Rectal smooth muscle tissue (tissue), 1 donor: ENCODE measurements at regions not wholly inside any gene's neighbourhood (a gene's known extent, or its start where the extent isn't known, plus 50 kb on each side); places are given as distances from the start of the nearest gene placed in this dataset.
"Not testable (repeated sequence)": the region's sequence is repeated elsewhere in the genome, so short reads cannot be mapped to it uniquely, and the experiment has no call there.

Experiments used
- H3K27ac ChIP-seq: one replicate; pipeline ENCODE4 v1.7.0; 2013; ENCODE audit warnings: low read depth, low read length, inconsistent platforms
- H3K27me3 ChIP-seq: one replicate; pipeline ENCODE4 v1.7.0; 2013; ENCODE audit warnings: low read length; ENCODE audit not compliant: control insufficient read depth, insufficient read depth
- H3K36me3 ChIP-seq: one replicate; pipeline ENCODE4 v1.7.0; 2013; ENCODE audit warnings: low read length; ENCODE audit not compliant: control insufficient read depth, insufficient read depth
- H3K4me1 ChIP-seq: one replicate; pipeline ENCODE4 v1.7.0; 2013; ENCODE audit warnings: low read length; ENCODE audit not compliant: control insufficient read depth, insufficient read depth
- H3K4me3 ChIP-seq: one replicate; pipeline ENCODE4 v1.7.0; 2013; ENCODE audit warnings: low read length
- H3K9ac ChIP-seq: one replicate; pipeline ENCODE4 v1.7.0; 2013; ENCODE audit warnings: low read length

DNA sequence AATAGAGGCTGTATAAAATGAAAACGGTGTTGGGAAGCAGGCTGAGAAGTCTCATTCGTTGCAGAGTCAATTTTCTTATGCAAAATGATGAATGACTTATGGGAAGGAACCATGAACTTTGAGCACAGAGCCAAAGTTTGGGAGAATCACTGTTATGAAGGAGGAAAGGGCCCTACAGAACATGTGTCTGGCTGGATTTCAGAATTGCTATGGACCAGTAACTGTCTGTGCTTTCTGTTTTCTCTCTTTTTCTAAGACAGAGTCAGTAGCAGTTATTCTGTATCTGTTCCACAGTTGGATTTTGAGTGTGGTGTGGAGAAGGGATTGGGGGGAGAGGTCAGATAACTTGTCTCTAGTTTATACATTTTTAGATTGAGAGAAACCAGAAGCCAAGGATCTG, 265.0 kb upstream of the HS3ST1 start:
- Histone ChIP-seq H3K27ac (no peak overlapping the region), H3K27me3 (no peaks in the 10 kb centered on the region), H3K4me3 (no peak overlapping the region), H3K4me1 (no peaks in the 10 kb centered on the region), H3K36me3 (no peaks in the 10 kb centered on the region), H3K9ac (no peak overlapping the region)

DNA sequence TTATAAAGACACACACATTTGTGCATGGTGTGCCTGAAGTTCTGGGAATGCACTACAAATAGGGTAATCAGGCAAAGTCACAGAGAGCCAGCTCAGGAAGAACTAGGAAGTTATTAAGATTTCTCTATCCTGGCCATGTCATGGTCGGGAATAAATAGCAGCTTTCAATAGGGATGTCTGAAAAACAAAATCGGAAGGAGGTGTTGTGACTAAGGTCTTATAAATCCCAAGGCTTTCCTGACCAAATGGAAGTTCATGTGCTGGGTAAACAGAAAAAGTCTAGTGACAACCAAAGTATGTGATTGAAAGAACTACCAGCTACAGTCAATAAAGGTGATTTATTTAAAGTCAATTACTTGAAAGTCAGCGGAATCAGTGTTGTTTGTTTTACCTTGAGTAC, 262.5 kb upstream of the HS3ST1 start:
- no peak overlapping the region for H3K9ac ChIP-seq
- H3K27ac ChIP-seq = no peak overlapping the region
- no peak overlapping the region for H3K4me3 ChIP-seq
- H3K36me3 ChIP-seq = no peaks in the 10 kb centered on the region
- H3K27me3 ChIP-seq = no peaks in the 10 kb centered on the region
- no peaks in the 10 kb centered on the region for H3K4me1 ChIP-seq

DNA sequence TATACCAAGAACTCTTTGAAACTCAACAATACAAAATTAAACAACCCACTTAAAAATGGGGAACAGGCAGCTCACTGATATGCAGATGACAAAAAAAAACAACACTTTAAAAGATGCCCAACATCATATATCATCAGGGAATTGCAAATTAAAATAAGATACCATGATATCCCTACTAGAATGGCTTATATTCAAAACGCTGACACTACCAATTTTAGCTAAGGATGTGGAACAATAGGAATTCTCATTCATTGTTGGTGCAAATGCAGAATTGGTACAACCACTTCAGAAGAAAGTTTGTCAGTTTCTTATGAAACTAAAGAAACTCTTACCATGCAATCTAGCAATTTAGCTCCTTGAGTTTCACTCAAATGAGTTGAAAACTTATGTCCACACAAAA, 259.0 kb upstream of the HS3ST1 start:
- Histone ChIP-seq H3K27me3 (no peaks in the 10 kb centered on the region), H3K9ac (no peak overlapping the region), H3K36me3 (no peaks in the 10 kb centered on the region), H3K4me1 (no peaks in the 10 kb centered on the region), H3K4me3 (no peak overlapping the region), H3K27ac (no peak overlapping the region)

DNA sequence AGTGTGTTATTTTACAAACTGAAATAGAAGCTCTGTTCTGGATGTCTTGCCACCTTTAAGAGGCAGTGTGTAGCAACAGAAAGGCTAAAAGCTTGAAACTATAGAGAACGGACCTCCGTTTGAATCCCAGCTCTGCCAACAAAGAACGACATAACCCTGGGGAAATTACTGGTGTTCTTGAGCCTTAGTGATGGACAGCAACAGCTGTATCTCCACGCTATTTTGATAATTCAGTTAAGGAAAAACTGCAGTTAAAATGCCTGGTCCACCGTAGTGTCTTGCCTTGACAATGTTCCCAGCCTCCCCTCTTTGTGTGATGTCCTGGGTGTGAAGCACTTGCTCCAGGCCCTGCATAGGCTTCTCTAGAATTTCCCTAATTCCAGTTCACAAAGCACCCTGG, 256.8 kb upstream of the HS3ST1 start:
- no peaks in the 10 kb centered on the region for H3K4me1 ChIP-seq
- no peak overlapping the region for H3K9ac ChIP-seq
- no peak overlapping the region for H3K27ac ChIP-seq
- no peaks in the 10 kb centered on the region for H3K36me3 ChIP-seq
- no peak overlapping the region for H3K4me3 ChIP-seq
- no peaks in the 10 kb centered on the region for H3K27me3 ChIP-seq

DNA sequence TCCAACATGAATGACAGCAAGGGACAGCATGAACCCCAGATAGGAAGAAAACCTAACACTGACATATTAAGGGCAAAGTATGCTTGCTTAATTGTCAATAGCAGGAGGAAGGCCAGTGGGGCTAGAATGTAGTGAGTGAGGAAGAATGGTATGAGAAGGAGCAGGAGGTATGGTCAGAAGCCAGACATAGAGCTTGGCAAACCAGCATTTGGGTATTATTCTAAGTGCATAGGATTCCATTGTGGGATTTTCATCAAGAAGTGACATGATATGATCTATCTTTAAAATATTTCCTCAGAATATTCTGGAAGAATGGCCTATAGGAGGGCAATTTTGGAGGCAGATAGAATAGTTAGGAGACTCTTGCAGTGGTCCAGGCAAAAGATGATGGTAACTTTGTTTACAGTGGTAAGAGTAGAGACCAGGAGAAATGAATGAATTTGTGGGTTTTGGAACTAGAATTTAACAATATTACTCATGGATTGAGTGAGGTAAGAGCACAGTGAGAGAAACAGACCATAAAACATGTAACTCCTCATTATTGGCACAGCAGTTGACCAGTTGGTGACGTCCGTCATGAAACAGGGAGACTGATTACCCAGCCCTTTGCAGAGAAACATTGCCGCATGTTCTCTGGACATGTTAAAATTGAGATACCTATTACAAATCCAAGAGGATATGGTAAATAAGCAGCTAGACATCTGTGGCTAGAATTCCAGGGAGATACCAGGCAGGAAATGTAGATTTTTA, 246.5 kb upstream of the HS3ST1 start:
- no peaks in the 10 kb centered on the region for H3K36me3 ChIP-seq
- H3K9ac ChIP-seq = no peak overlapping the region
- no peaks in the 10 kb centered on the region for H3K27me3 ChIP-seq
- H3K4me3 ChIP-seq = no peak overlapping the region
- no peak overlapping the region for H3K27ac ChIP-seq
- no peaks in the 10 kb centered on the region for H3K4me1 ChIP-seq

DNA sequence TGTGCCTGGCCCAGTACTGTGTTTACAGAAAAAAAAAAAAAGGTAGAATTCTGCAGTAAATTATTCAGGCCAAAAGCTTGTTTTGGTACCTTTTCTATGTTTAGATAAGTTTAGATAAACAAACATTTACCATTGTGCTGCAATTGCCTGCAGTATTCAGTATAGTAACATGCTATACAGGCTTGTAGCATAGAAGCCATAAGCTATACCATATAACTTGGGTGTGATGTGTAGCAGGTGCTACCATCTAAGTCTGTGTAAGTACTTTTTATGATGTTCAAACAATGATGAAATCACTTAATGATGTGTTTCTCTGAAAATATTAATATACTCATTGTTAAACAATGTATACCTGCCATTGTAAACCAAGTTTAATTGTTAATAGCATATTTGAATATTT, 241.6 kb upstream of the HS3ST1 start:
- no peaks in the 10 kb centered on the region for H3K27me3 ChIP-seq
- no peak overlapping the region for H3K9ac ChIP-seq
- no peak overlapping the region for H3K4me3 ChIP-seq
- H3K27ac ChIP-seq = no peak overlapping the region
- no peaks in the 10 kb centered on the region for H3K36me3 ChIP-seq
- no peaks in the 10 kb centered on the region for H3K4me1 ChIP-seq

DNA sequence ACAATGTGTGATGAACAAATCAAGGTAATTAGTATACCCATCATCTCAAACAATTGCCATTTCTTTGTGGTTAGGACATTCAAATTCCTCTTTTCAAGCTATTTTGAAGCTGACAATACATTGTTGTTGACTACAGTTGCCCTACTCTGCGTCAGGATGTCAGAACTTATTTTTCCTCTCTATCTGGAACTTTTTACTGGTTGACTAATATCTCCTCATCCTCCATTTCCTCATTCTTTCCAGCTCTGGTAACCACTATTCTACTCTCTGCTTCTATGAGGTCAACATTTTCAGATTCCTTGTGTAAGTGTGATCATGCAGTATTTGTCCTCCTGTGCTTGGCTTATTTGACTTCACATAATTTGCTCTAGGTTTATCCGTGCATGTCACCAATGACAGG, 240.5 kb upstream of the HS3ST1 start:
- Histone ChIP-seq H3K36me3 (no peaks in the 10 kb centered on the region), H3K27ac (no peak overlapping the region), H3K4me1 (no peaks in the 10 kb centered on the region), H3K27me3 (no peaks in the 10 kb centered on the region), H3K4me3 (no peak overlapping the region), H3K9ac (no peak overlapping the region)

DNA sequence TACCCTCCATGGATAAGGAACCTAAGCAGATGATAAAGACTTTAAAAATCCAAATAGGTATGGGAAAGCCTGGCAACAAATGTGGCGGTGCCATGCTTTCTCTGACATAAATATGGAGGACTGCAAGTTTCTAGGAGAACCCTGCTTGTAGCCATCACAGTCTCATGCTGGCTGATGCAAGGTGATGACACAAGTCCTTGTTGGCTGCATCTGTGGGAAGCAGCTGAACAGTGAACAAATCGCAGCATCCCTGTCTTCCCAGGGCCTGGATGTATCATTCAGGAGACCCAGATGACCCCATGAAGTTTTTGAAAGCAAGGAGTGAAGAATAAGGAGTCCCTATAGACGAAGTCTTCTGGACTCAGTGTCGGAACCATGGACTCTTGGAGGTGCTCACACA, 234.4 kb upstream of the HS3ST1 start:
- Histone ChIP-seq H3K9ac (no peak overlapping the region), H3K36me3 (no peaks in the 10 kb centered on the region), H3K4me3 (no peak overlapping the region), H3K4me1 (no peaks in the 10 kb centered on the region), H3K27ac (no peak overlapping the region), H3K27me3 (no peaks in the 10 kb centered on the region)

DNA sequence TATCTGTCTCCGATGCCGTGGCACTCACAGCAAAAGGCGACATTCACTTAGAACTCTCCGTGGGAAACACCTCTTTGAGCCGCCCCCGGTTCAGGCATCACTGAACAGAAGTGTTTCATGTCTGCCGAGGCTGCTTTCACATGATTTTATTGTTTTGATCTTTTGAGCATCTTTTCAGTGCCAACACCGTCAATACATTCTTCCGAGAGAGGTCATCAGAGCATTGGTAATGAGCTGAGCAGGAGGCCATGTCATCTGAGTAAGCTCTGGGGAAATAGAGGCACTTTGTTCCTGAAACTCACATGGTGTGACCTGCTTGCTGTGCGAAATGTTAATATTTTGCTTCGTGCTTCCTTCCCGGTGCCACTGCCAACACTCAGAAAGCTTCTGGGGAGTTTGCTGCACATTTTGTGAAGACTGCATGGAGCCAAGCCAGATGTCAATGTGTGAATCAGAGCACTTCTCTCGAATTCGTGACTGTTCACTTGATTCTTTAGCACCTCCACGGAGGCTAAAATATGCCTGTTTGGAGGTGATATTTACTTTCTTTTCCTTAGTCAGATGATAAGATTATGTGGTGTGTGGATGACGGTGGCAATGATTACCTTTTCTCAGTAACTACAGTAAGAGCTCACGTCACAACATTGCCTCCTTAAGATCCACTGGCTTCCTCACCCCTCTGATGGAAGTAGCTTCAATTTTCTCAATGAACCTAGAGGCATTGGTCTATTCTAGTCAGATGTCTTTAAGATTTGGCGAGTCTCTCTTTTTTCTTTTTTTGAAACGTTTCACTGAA, 222.3 kb upstream of the HS3ST1 start:
- H3K36me3 ChIP-seq = no peaks in the 10 kb centered on the region
- no peak overlapping the region for H3K4me3 ChIP-seq
- no peak overlapping the region for H3K9ac ChIP-seq
- H3K27me3 ChIP-seq = no peaks in the 10 kb centered on the region
- no peak overlapping the region for H3K27ac ChIP-seq
- H3K4me1 ChIP-seq = no peaks in the 10 kb centered on the region

DNA sequence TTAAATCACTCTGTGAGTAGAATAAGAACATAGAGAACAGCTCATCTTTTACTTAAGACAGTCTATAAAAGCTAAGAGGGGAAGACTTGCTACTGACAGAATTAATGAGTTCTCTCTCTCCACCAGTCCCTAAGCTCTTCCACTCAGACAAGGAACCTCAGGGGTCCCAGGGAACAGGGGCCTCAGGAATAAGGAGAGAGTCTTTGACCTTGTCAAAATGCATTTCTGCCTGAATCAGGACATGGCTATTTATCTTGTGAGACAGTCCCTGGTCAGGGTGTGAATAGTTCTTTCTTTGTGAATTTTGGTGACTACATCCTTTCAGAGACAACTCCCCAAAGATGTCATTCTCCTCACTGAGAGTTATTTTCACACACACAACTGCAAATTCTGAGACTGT, 218.7 kb upstream of the HS3ST1 start:
- no peaks in the 10 kb centered on the region for H3K36me3 ChIP-seq
- no peaks in the 10 kb centered on the region for H3K4me1 ChIP-seq
- no peak overlapping the region for H3K27ac ChIP-seq
- no peak overlapping the region for H3K9ac ChIP-seq
- no peak overlapping the region for H3K4me3 ChIP-seq
- no peaks in the 10 kb centered on the region for H3K27me3 ChIP-seq

DNA sequence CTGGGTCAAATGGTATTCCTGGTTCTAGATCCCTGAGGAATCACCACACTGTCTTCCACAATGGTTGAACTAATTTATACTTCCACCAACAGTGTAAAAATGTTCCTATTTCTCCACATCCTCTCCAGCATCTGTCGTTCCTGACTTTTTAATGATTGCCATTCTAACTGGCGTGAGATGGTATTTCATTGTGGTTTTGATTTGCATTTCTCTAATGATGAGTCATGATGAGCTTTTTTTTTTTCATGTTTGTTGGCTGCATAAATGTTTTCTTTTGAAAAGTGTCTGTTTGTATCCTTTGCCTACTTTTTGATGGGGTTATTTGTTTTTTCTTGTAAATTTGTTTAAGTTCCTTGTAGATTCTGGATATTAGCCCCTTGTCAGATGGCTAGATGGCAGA, 214.4 kb upstream of the HS3ST1 start:
- not testable (repeated sequence) for H3K4me3 ChIP-seq, H3K27ac ChIP-seq, H3K4me1 ChIP-seq, H3K27me3 ChIP-seq, H3K36me3 ChIP-seq, H3K9ac ChIP-seq

DNA sequence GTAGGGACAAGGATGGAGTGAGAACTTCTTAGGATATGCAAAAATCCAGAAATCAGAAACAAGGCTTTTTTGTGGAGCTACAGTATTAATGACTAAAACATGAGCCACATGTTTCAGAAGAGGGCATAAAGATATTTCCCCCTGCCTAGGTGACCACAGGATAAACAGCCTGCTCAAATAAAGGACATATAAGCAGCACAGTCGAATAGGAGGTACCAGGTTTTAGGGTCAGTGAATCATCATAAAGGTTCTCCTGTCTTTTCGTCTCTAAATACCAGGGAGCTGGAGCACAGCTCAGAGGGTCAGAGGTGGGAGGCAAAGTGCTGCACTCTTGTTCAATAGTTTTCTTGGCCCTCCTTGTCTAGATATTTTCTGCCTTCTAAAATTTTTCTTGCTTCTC, 211.9 kb upstream of the HS3ST1 start:
- H3K9ac ChIP-seq = no peak overlapping the region
- no peaks in the 10 kb centered on the region for H3K4me1 ChIP-seq
- H3K36me3 ChIP-seq = no peaks in the 10 kb centered on the region
- no peaks in the 10 kb centered on the region for H3K27me3 ChIP-seq
- H3K4me3 ChIP-seq = no peak overlapping the region
- no peak overlapping the region for H3K27ac ChIP-seq

DNA sequence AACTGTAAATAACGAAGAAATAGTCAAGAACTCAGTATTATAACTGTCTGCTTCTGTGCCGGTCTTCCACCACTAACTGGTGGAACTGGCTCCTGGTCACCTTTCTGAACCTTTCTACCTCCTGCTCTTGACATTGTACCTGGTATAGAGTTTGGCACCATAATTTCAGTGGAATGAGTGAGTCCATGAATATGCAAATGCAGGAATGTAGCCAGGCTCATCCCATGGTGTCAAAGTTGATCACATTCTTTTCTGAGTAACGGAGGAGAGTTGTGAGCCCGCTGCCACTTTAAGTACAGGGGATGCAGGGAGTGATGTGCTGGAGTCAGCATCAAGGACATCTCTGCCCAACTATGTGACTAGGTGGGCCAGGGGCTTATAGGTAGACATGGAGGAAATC, 207.9 kb upstream of the HS3ST1 start:
- H3K4me1 ChIP-seq = no peaks in the 10 kb centered on the region
- no peak overlapping the region for H3K9ac ChIP-seq
- no peaks in the 10 kb centered on the region for H3K36me3 ChIP-seq
- no peak overlapping the region for H3K4me3 ChIP-seq
- H3K27ac ChIP-seq = no peak overlapping the region
- no peaks in the 10 kb centered on the region for H3K27me3 ChIP-seq
